GM21619 (cell line): ENCODE measurements at regions not wholly inside any gene's neighbourhood (a gene's known extent, or its start where the extent isn't known, plus 50 kb on each side); places are given as distances from the start of the nearest gene placed in this dataset.
"Not testable (repeated sequence)": the region's sequence is repeated elsewhere in the genome, so short reads cannot be mapped to it uniquely, and the experiment has no call there.

Source experiments
- ATAC-seq: cut with Tn5 transposase; IDR thresholded peaks from one replicate; pipeline ENCODE4 v1.9.1; 2021; ENCODE audit not compliant: unreplicated experiment

DNA sequence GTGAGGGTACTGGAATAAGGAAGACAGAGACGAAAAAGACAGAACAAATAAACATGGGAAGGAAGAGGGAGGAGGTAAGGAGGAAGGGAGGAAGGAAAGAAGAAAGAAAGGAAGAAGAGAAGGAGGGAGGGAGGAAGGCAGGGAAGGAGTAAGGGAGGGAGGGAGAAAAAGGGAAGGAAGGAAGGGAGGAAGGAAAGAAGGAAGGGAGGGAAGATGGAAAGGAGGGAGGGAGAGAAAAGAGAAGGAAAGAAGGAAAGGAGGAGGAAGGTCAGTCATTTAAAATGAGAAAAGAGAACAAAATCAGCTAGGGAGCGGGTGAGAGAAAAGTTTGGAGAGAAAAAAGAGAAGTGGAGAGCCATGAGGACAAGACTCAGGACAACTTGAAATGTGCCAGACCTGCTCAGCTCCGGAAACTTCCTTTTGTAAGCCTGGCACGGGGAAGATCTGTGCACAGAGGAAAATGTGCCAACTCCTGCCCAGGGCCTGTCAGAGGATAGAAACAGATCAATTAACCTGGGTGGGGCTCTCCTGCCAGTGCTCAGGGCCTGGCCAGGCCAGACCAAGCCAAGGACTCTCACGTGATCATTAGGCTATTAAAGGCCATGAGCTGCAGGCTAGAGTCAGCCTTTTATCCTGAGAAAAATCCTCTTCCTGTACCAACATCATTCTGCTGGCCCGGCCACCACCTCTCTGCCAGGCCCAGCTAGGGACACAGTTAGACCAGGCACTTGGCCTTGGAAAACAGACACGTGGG, 50.1 kb upstream of the BCL6 start:
- no peak for ATAC-seq

DNA sequence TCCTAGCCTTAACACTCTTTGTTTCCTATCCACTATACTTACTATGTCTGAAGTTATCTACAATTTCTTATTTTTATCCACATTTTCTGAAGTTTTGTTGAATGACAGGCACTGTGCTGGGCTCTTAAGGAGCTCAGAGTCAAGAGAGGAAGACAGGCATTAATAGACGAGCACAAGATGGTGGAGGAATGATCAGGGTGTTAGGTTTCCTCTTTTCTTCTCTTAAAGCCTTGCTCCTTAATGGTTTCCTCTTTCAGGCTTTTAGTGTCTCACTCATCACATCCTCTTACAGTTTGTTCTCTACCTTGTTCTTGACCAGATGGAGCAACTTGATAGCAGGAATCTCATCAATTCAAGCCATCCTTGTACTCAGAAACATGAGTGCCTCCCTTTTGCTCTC, 52.9 kb upstream of the BCL6 start:
- no peak for ATAC-seq

DNA sequence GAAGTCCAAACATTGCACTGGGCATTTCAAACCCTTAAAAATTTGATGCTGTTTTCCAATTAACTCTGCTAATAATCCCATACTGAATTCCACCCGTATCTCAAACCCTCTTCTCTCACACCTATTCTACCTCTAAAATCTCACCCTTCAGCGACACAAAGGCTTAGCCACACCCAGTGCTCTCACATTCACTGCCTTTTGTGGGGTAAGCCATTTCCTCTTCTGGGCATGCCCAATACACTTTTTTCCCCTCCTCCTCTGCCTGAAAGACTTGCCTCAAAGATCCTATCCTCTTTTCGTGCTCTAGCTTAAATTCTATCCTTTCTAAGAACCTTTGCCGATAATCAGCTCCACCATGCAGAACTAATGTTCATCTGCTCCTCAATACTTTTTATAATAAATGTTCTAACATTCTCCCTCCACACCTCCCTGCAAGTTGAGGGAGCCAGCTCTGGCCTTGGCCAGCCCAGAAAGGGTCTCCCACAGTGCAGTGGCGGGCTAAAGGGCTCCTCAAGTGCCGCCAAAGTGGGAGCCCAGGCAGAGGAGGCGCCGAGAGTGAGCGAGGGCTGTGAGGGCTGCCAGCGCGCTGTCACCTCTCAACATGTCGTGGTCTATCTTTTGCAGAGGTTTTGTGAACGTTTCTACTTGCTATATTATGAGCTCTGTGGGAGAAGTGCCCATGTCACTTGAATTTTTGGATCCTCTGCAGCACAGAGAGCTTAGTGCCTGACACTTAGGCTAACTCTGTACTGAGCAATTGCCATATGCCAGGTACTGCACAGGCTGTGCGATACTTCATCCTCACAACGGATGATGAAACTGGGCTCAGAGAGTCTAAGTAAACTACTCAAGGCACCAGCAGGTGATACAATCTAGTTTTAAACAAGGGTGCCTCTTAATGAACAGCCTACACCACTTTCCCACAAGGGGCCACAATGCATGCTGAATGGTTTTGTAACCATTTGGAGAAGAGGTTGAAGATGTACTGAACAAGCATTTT, 53.6 kb upstream of the BCL6 start:
- ATAC-seq, result no peak

DNA sequence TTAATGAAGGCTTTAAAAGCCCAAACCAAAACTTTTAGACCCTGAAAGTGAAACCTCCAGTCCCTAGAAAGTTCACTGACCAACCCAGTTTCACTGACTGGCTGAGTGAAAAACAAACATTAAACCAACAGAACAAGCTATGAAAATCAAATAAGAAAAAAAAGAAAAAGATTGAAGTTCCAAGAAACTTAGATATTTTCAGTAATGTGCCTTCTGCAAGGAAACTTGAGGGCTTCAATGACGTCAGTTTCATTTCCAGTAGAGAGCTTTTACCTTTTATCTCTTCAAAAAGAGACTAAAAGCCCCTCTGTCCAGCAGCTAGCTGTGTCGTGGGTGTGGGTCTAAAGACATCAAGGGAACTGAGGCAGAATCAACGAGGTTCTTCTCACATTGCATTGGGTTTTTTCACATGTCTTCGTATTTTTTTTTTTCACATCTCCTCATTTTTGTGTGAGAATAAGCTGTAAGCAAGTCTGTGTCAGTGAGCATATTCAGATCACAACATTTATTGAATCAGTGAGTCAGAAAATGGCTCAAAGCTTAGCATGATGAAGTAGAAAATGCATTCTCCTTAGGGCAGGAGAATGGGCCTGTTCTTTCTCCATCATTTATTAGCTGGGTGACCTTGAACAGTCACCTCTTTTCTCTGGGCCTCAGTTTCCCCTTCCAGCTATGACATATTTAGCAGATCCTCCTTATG, 54.8 kb upstream of the BCL6 start:
- no peak for ATAC-seq

DNA sequence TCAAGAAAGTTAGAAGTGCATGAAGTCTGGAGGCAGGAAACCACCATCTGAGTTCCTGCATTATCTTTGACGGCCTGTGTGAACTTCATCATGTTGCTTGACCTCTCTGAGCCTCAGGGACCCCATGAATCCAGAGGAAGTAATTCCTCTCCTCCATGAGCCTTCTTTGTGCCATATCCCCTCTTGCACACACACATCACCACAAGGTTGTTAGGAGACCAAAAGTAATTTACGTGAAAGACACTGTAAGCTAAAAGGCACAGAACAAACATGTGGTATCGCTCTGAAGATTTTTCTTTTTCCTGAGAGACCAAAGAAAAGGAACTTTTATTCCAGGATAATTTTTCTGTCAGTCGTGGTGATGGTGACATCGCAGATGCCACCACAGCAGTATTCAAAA, 55.9 kb upstream of the BCL6 start:
- ATAC-seq, result no peak

- no peak for ATAC-seq
Observed at GRCh38 chr3:187802203-187802927, 57.1 kb upstream of the BCL6 start.

GRCh38 chr3:187802928-187803259, 57.6 kb upstream of the BCL6 start:
- peak; percentile 93 for ATAC-seq

DNA sequence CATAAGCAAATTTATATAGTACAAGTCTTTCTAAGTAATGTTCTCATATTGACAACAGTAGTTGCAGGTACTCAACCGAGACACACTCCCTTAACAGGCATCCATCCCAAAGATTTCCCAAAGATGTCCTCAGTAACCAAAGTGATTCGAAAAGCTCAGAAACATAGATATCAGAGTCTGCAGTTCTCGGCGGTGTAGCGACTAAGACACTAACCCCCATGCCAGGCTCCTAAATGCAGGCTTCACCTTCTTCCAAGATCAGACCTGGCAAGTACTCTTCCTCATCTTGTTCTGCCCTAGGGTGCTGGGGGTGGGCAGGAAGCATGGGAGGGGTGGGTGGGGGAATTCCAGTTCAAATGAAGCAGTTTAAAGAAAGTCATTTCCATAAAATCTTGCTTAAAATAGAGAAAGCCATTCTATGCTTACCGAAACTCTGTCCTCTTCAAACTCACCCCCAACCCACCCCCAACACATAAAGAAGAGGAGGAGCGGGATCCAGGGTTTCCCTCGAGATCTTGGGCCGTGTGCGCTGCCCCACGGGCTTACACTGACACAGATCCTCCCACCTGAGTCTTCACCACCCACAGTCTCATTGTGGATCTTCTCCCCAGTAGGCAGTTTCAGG, 59.0 kb upstream of the BCL6 start:
- ATAC-seq, result no peak

DNA sequence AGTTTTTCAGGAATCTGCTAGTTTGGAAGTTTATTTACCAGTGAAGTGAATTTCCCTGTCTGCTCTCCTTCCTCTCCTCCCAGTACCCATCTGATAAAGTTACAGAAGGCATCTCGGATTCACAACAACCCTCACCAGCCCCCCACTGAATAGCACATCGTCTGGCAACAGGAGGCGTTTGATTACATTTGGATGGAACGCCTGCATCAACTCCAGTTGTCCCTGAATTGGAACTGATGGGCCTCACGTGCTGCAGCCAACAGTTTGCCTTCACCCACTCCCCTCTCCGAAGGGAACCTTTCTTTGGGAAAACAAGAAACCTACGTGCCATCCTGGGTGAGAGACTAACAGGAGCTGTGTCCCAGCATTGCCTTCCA, 59.5 kb upstream of the BCL6 start:
- no peak for ATAC-seq

GRCh38 chr3:187805774-187806173, 60.5 kb upstream of the BCL6 start:
- ATAC-seq, result no peak

- ATAC-seq, result no peak
Observed at GRCh38 chr3:187807086-187807862, 62.0 kb upstream of the BCL6 start.

DNA sequence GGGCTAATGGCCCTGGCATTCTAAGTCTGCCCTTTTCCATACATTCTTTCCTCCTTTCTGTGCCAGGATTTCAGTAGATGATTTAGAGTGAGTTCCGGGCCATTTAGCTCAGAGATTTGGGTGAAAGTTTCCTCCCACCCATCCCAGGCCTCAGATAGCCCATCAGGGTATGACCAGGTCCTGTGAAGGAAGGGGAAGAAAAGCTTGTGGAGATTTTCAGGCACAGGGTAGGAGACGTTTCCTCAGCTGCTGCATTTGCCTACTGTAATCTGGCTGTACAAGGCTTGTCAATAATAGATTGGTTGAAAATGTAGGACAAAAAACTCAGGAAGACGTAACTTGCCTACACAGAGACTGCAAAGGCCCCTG, 63.2 kb upstream of the BCL6 start:
- no peak for ATAC-seq

- no peak for ATAC-seq
Observed at GRCh38 chr3:187809612-187809991, 64.3 kb upstream of the BCL6 start.

DNA sequence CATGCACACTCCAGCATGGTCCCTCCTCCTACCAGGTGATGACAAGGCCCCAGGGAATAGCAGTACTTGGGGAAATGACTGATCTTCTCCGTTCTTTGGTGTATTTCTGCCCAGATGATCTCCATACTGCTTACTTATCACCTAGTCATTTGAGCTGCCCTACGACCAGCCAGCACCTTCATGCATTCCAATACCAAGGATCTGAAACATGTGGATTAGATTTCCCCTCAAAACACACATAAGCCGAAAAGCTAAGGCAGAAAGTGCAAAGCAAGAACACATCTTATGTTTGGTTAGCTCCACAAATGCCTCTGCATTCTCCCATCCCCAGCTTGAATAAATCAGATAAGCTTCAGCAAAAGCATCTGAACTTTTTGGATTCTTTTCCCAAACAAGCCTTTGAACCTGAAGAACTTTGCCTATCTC, 64.8 kb upstream of the BCL6 start:
- no peak for ATAC-seq

DNA sequence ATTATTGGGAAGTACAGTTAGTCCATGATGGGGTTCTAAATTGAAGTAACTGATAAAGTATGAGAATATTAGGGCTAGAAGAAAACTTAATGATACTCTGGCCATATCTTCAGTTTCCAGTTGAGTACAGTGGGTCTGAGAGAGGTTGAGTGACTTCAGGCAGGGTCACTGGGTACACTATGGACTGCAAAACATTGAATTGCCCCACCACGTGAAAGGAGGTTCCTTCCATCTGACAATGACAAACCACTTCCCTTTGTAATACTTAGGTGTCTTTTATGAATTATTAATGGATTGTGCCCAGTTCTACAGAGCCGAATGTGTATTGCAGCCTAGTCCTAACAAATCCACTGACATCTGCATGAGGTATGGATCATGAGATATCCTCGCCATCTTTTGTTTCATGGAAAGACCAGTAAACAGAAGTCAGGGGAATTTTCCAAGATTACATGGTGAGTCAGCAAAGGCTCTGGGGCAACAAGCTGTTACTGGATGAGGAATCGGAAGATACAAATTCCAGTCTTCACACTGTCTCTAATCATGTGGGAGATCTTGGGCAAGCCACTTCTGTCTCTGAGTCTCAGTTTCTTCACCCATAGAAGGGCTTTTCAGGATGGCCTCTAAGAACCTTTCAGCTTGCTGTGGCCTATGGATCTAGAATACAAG, 66.5 kb upstream of the BCL6 start:
- no peak for ATAC-seq

DNA sequence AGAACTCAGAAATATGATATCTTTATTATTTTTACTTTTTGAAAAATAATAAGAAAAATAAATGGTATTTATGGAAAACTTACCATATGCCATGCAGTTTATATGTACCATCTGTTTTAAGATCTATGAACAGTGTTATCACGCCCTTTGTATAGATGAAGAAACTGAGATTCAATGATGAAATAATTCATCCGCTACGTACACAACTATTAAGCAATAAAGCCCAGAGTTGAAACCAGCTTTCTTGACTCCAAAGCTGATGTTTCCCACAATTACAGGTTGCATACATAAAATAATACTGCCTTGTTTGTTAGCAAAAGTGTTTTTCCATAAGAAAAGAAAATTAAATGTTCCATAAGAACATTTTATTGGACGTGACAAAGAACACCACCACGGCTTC, 67.2 kb upstream of the BCL6 start:
- ATAC-seq, result no peak

- no peak for ATAC-seq
Observed at GRCh38 chr3:187813198-187813597, 67.9 kb upstream of the BCL6 start.

DNA sequence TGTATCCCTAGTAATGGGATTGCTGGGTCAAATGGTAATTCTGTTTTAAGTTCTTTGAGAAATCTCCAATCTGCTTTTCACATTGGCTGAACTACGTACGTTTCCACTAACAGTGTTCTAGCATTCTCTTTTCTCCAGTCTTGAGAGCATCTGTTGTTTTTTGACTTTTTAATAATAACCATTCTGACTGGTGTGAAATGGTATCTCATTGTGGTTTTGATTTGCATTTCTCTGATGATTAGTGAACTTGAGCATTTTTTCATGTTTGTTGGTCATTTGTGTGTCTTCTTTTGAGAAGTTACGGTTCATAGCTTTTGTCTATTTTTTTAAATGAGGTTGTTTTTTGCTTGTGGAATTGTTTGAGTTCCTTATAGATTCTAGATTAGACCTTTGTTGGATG, 72.5 kb upstream of the BCL6 start:
- not testable (repeated sequence) for ATAC-seq

GRCh38 chr3:187821616-187822317, 76.5 kb upstream of the BCL6 start:
- ATAC-seq, result no peak
